HG03378 (cell line): ENCODE measurements at regions not wholly inside any gene's neighbourhood (a gene's known extent, or its start where the extent isn't known, plus 50 kb on each side); places are given as distances from the start of the nearest gene placed in this dataset.
"Not testable (repeated sequence)": the region's sequence is repeated elsewhere in the genome, so short reads cannot be mapped to it uniquely, and the experiment has no call there.

Experiments used
- ATAC-seq: cut with Tn5 transposase; IDR thresholded peaks from one replicate; pipeline ENCODE4 v1.9.1; 2021; ENCODE audit warnings: mild to moderate bottlenecking, moderate library complexity; ENCODE audit not compliant: unreplicated experiment

DNA sequence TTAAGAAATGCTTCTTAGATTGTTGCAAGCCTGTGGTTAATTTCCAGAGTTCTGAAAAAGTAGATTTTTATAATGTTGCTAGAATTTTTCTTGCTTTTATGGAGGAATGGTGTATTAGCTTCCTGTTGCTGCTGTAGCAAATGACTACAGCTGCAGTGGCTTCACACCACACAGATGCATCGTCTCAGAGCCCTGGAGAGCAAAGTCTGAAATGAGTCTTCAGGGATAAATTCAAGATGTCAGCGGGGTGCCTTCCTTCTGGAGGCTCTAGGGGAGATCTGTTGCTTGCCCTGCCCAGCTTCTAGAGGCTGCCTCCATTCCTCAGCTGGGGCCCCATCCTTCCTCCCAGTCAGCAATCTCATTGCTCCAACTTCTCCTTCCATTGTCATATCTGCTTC is 187.8 kb downstream of the ZNF516 start:
- no peak for ATAC-seq

- ATAC-seq, result no peak
These were observed 188.3 kb downstream of the ZNF516 start for GRCh38 chr18:76306685-76307292.

DNA sequence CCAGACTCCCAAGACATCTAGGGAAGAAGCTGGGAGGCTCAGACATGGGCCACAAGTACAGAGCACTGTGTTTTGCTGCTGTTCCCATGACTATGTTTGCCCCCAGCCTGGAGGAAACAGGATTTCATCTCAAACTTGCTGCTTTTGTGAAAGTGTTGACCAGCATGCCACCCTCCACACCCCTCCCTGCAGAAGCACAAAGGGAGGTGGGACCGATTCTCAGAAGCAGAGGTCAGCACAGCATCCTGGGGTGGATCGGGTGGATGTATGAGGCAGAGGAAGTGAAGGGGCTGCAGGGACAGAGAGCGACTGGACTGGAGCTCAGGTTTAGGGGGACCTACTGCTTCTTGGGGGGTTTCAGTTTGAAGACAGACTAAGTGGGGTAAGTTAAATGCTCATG is 209.2 kb downstream of the ZNF516 start:
- no peak for ATAC-seq

DNA sequence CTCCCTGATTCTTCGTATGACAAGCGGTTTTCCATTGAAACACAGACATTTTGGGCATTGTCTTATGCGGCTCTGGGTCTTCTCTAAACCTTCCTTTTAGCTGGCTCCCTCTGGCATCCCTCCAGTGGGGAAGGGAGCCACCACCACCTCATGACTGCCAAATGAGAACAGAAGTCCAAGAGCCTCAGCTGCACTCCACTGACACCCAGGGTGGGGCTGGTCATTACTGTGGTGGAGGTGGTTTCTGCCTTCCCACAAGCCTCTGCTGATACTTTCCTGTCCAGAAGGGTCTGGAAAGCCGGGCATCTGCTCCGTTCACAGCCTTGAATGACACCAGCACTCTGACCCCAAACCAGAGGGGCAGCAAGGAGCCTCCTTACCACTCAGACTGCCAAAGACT is 213.5 kb downstream of the ZNF516 start:
- ATAC-seq, result no peak

DNA sequence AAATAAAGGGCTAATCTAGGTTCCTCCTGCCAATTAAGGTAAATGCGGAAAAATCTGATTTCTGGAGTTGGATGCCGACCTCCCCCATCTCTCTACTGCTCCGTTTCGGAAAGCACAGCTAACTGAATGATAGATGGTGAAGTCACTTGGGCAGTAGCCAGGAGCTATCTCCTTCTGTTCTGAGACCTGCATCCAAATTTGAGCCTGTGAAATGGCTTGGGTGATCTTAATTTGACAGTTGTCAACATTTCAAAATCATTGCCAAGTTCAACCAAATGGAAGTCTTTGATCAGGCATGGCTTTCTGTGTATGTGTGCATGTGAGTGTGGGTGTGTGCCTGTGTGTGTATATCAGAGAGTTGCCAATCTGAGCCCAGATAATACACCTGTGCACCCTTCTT is 217.2 kb downstream of the ZNF516 start:
- no peak for ATAC-seq

DNA sequence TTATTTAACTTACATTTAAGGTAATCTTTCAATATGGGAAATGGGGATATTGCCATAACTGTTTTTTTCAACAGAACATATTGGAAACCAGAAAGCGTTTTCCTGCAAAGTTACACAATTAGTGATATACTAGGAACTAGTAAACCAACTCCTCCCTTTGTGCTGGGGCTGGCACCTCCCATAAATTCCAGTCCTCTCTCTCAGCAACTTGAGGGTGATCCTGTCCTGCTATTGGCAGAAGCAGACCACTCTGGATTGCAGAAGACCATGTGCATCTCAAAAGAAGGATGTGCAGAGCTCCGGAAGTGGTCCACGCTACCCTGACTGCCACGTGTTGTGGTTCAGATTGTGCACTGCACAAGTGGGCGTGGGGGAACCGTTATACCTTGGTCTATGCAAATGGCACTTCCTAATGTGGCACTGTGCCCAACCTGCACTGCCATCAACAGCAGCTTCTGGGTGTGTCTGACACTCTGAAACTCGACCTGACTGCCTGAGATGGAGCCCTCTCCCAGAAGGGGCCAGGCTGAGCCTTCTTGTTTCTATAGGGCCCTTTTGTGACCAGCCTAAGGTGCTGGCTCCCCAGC is 219.2 kb downstream of the ZNF516 start:
- ATAC-seq, result no peak

GRCh38 chr18:76274468-76275289 is 220.4 kb downstream of the ZNF516 start:
- no peak for ATAC-seq

DNA sequence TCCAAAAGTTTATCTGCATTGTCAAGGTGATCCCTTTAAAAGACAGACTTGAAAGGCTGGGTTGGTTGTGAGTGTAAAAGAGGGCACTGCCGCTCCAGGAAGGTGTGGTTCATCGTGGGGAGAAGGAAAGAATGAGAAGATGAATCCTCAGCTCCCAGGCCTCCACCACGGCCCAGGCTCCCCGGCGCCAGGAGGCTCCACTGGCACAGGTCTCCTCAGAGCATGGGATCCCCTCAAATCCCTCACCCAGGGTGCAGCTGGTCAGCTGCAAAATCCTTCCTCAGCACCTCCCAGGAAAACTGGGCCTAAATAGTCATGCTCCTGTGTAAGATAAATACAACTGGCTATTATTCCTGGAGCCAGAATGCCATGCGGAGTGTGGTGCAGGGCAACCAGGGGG is 221.1 kb downstream of the ZNF516 start:
- ATAC-seq, result no peak

DNA sequence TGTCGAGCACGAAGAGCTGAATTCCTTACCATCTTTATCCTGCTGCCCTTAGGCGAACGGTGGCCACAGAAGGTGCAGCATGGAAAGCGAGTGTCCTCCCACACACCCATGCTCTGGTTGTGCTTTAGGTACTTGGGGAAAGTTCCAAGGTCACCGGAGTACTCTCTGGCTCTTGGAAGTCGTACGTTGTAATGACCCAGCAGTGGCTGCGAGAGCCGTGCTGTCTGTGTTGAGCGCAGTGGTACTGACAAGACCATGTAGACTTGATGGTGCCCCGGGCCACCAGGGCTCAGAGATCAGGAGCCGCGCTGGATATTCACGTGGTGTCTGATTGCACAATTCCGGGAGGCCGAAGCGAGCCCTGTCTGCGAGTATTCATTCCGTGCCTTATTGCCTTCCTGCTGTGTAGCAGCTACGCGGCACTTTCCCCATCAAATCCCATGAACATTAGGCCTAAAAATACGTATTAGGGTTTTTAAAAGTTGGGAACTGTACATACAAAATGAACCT is 222.0 kb downstream of the ZNF516 start:
- no peak for ATAC-seq

- ATAC-seq, result not testable (repeated sequence)
These were observed 227.6 kb downstream of the ZNF516 start for GRCh38 chr18:76267423-76267822.

DNA sequence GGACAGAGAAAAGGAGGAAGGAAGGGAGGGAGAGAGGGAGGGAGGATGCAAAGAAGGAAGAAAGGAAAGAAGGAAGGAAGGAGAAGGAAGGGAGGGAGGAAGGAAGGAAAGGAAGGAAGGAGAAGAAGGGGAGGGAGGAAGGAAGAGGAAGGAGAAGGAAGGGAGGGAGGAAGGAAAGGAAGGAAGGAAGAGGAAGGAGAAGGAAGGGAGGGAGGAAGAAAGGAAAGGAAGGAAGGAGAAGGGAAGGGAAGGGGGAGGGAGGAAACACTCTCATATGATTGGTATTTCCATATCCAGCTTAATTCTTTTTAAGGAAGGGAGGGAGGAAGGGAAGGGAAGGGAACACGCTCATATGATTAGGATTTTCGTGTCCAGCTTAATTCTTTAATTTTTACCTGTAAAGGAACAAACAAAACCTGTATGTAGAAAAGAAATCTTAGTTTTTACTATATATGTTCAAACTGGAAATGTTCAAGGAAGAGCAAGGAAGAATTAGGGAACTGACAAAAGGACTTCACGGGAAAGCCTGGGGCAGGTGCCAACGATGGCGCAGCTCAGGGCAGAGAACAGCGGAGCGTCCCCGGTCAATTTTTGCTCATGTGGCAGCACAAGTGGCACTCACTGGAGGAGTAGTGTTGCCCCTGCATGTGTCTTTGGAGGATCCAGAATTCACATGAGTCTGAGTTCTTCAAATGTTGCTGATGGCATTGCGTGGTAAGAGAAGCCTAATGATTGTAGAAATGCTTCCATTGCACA is 228.6 kb downstream of the ZNF516 start:
- ATAC-seq, result no peak

GRCh38 chr18:76265497-76266235 is 229.4 kb downstream of the ZNF516 start:
- ATAC-seq, result no peak

DNA sequence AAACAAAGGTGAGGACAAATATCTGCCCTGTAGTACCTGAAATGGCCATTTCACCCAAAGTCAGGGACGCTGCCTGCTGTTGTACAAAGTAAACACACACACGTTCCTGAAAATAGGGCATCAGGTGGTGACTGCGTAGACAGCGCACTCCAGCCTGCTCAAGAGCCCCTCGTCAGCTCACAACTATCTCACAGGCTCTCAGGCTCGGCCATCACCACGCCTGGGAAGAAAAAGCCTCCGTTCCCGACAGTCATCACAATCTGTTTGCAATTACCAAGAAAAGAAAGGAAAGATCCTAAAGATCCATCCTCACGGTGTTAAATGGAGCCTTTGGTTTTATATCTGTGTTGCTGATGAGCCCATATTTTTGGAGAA is 230.2 kb downstream of the ZNF516 start:
- ATAC-seq, result no peak

DNA sequence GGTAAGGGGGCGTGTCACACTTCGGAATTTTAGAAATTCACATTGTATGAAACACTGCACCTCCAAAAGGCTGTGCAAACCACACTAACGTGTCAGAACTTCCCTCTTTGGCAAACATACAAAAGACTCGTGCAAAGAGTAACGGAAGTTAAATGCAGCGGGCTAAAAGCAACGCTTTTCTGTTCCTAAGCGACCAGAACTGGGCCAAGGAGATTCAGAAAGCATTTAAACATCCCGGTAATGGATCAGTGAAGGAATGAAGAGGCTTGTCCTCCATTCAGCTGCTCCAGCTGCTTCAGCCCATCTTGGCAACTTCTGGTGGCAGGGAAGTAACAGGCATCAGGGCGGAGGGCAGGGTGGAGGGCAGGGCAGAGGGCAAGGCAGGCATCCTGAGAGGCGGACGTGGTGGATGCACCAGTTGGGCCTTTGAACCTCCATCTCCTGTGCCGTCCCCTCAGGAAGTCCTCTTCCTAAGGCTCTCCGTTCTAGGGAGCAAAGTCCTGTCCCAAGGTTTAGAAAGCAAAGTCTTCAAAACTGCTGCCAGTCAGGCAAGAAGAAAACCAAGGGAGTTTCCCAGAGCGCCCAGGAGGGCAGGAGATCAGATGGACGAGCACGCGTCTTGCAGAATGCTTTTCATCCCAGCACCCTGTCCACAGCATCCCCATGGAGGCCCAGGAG is 230.7 kb downstream of the ZNF516 start:
- ATAC-seq, result no peak

GRCh38 chr18:76263046-76264005 is 231.7 kb downstream of the ZNF516 start:
- no peak for ATAC-seq

- ATAC-seq, result no peak
These were observed 234.0 kb downstream of the ZNF516 start for GRCh38 chr18:76260941-76261472.

DNA sequence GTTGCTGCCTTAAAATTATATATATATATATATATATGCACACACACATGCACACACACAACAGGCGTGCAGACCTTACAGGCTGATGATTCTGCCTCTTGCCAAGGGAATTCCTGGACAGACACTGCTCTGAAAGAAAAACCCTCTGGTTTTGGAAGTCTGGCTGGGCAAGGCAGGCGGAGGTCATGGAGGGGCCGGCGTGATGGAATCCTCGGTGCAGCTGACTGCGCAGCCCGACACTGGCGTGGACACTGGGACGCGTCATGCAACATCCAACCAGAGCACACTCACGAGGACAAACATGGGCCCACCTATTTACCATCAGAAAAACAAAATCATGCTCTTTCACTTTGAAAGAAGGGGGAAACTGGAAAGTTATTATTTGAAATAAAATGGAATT is 235.3 kb downstream of the ZNF516 start:
- ATAC-seq, result no peak

GRCh38 chr18:76259096-76259495 is 235.9 kb downstream of the ZNF516 start:
- ATAC-seq, result no peak

GRCh38 chr18:76258209-76258608 is 236.8 kb downstream of the ZNF516 start:
- ATAC-seq, result no peak
